HL-60 (cell line): ENCODE measurements at regions not wholly inside any gene's neighbourhood (a gene's known extent, or its start where the extent isn't known, plus 50 kb on each side); places are given as distances from the start of the nearest gene placed in this dataset.

Experiments used
- GABPA ChIP-seq: IDR thresholded peaks from 2 replicates; pipeline ENCODE4 v1.6.1; 2012; ENCODE audit warnings: low read depth
- POLR2AphosphoS5 ChIP-seq: IDR thresholded peaks from 2 replicates; pipeline ENCODE4 v1.6.1; 2012; ENCODE audit warnings: low read depth
- SPI1 ChIP-seq: IDR thresholded peaks from 2 replicates; pipeline ENCODE4 v1.6.1; 2012; ENCODE audit warnings: low read depth, mild to moderate bottlenecking, borderline replicate concordance
- TF ChIP-seq, protein P1 (sequence below): IDR thresholded peaks from one replicate; pipeline ENCODE4 v1.5.1; 2011; ENCODE audit warnings: low read length, control low read depth, inconsistent platforms; ENCODE audit not compliant: insufficient read depth
- TF ChIP-seq, protein P2 (sequence below): IDR thresholded peaks from 2 replicates; pipeline ENCODE4 v1.6.1; 2012; ENCODE audit warnings: low read depth; ENCODE audit not compliant: insufficient replicate concordance

GRCh38 chr4:8771258-8771590 is 100.4 kb downstream of the HMX1 start:
- TF ChIP-seq, protein P1, sequence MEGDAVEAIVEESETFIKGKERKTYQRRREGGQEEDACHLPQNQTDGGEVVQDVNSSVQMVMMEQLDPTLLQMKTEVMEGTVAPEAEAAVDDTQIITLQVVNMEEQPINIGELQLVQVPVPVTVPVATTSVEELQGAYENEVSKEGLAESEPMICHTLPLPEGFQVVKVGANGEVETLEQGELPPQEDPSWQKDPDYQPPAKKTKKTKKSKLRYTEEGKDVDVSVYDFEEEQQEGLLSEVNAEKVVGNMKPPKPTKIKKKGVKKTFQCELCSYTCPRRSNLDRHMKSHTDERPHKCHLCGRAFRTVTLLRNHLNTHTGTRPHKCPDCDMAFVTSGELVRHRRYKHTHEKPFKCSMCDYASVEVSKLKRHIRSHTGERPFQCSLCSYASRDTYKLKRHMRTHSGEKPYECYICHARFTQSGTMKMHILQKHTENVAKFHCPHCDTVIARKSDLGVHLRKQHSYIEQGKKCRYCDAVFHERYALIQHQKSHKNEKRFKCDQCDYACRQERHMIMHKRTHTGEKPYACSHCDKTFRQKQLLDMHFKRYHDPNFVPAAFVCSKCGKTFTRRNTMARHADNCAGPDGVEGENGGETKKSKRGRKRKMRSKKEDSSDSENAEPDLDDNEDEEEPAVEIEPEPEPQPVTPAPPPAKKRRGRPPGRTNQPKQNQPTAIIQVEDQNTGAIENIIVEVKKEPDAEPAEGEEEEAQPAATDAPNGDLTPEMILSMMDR = no peak
- no peak for TF ChIP-seq SPI1
- no peak for TF ChIP-seq POLR2AphosphoS5
- TF ChIP-seq, protein P2, sequence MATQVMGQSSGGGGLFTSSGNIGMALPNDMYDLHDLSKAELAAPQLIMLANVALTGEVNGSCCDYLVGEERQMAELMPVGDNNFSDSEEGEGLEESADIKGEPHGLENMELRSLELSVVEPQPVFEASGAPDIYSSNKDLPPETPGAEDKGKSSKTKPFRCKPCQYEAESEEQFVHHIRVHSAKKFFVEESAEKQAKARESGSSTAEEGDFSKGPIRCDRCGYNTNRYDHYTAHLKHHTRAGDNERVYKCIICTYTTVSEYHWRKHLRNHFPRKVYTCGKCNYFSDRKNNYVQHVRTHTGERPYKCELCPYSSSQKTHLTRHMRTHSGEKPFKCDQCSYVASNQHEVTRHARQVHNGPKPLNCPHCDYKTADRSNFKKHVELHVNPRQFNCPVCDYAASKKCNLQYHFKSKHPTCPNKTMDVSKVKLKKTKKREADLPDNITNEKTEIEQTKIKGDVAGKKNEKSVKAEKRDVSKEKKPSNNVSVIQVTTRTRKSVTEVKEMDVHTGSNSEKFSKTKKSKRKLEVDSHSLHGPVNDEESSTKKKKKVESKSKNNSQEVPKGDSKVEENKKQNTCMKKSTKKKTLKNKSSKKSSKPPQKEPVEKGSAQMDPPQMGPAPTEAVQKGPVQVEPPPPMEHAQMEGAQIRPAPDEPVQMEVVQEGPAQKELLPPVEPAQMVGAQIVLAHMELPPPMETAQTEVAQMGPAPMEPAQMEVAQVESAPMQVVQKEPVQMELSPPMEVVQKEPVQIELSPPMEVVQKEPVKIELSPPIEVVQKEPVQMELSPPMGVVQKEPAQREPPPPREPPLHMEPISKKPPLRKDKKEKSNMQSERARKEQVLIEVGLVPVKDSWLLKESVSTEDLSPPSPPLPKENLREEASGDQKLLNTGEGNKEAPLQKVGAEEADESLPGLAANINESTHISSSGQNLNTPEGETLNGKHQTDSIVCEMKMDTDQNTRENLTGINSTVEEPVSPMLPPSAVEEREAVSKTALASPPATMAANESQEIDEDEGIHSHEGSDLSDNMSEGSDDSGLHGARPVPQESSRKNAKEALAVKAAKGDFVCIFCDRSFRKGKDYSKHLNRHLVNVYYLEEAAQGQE = no peak
- no peak for TF ChIP-seq GABPA
